Glutamatergic neuron (in vitro differentiated cells): ENCODE measurements at regions not wholly inside any gene's neighbourhood (a gene's known extent, or its start where the extent isn't known, plus 50 kb on each side); places are given as distances from the start of the nearest gene placed in this dataset.

Source experiments
- DNase-seq: peaks from one replicate; pipeline ENCODE4 v3.0.0; 2022
- H3K27ac Mint-ChIP-seq: one replicate; pipeline ENCODE4 v1.8.0; 2020; ENCODE audit warnings: mild to moderate bottlenecking, mixed read lengths, inconsistent platforms; ENCODE audit not compliant: unreplicated experiment
- H3K27me3 Mint-ChIP-seq: one replicate; pipeline ENCODE4 v1.8.0; 2020; ENCODE audit warnings: mild to moderate bottlenecking, moderate library complexity, mixed read lengths, inconsistent platforms; ENCODE audit not compliant: unreplicated experiment
- H3K36me3 Mint-ChIP-seq: one replicate; pipeline ENCODE4 v1.8.0; 2020; ENCODE audit warnings: mild to moderate bottlenecking, mixed read lengths, inconsistent platforms; ENCODE audit not compliant: unreplicated experiment
- H3K4me1 Mint-ChIP-seq: one replicate; pipeline ENCODE4 v1.8.0; 2020; ENCODE audit warnings: mild to moderate bottlenecking, low read depth, mixed read lengths, inconsistent platforms; ENCODE audit not compliant: unreplicated experiment
- H3K4me3 Mint-ChIP-seq: one replicate; pipeline ENCODE4 v1.8.0; 2020; ENCODE audit warnings: mild to moderate bottlenecking, mixed read lengths, inconsistent platforms; ENCODE audit not compliant: unreplicated experiment
- H3K9me3 Mint-ChIP-seq: one replicate; pipeline ENCODE4 v1.8.0; 2020; ENCODE audit warnings: mild to moderate bottlenecking, moderate library complexity, mixed read lengths, inconsistent platforms; ENCODE audit not compliant: unreplicated experiment
- CTCF ChIP-seq: fragments of 200-600 bp; sonication (generic); IDR thresholded peaks from one replicate; pipeline ENCODE4 v1.5.0; 2021; ENCODE audit not compliant: partially characterized antibody, unreplicated experiment

GRCh38 chr5:164094291-164094690 lies 588.9 kb downstream of the MAT2B start:
- Mint-ChIP-seq H3K9me3 (no peaks in the 10 kb centered on the region), H3K4me1 (no peaks in the 10 kb centered on the region), H3K4me3 (no peak overlapping the region), H3K36me3 (no peaks in the 10 kb centered on the region), H3K27ac (no peak overlapping the region), H3K27me3 (no peaks in the 10 kb centered on the region)
- TF ChIP-seq CTCF = no peak
- no peak for DNase-seq

GRCh38 chr5:164097749-164098148 lies 592.3 kb downstream of the MAT2B start:
- no peak for TF ChIP-seq CTCF
- Mint-ChIP-seq H3K27ac (no peak overlapping the region), H3K4me1 (no peaks in the 10 kb centered on the region), H3K36me3 (no peaks in the 10 kb centered on the region), H3K9me3 (no peaks in the 10 kb centered on the region), H3K4me3 (no peak overlapping the region), H3K27me3 (no peaks in the 10 kb centered on the region)
- no peak for DNase-seq

DNA sequence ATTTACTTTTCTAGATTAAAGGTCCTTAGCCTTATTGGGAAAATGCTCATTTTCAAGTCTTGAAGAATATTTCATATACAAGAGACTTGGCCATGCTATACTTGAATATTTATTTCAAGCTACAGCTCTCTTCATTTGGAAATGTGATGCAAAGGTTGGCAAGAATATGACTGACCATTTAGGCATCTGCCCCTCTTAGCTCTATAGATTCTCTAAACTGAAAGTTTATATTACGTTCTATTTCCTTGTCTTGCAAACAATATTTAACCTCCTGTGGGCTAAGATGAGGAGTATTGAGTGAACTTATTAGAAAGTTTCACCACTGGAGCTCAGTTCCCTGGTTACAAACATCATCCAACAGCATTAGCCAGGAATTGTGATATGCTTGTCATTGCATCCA lies 593.1 kb downstream of the MAT2B start:
- Mint-ChIP-seq H3K4me3 (no peak overlapping the region), H3K27me3 (no peaks in the 10 kb centered on the region), H3K9me3 (no peaks in the 10 kb centered on the region), H3K27ac (no peak overlapping the region), H3K36me3 (no peaks in the 10 kb centered on the region), H3K4me1 (no peaks in the 10 kb centered on the region)
- no peak for DNase-seq
- TF ChIP-seq CTCF = no peak

- H3K27me3 Mint-ChIP-seq = no peaks in the 10 kb centered on the region
- no peak for DNase-seq
- no peaks in the 10 kb centered on the region for H3K9me3 Mint-ChIP-seq
- no peak overlapping the region for H3K27ac Mint-ChIP-seq
- TF ChIP-seq CTCF = no peak
- H3K4me3 Mint-ChIP-seq = no peak overlapping the region
- H3K4me1 Mint-ChIP-seq = no peaks in the 10 kb centered on the region
- H3K36me3 Mint-ChIP-seq = no peaks in the 10 kb centered on the region
Observed at GRCh38 chr5:164098979-164099378, 593.6 kb downstream of the MAT2B start.

DNA sequence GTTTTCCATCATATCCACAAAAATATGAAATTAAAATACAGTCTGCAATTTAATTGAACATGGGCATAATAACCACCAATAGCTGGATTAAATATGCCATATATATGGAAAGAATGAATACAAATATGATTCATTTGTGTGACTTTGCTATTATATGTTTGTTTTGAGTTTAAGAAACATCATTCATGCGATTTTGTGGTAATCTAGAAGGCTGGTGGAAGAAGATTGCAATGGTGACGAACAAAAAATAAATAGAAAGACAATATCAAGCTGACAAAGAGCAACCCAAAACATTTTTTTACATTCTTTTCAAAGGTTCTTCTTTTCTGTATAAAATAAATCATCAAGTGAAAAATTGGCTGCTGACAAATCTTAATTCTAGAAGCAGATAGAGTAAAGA lies 610.0 kb downstream of the MAT2B start:
- Mint-ChIP-seq H3K9me3 (no peaks in the 10 kb centered on the region), H3K27ac (no peak overlapping the region), H3K27me3 (no peaks in the 10 kb centered on the region), H3K4me3 (no peak overlapping the region), H3K36me3 (no peaks in the 10 kb centered on the region), H3K4me1 (peaks cover 2% of the 10 kb centered on the region)
- DNase-seq = no peak
- TF ChIP-seq CTCF = no peak
